CD4-positive, alpha-beta T cell treated with Interleukin-17A for 1 hour (primary cell): ENCODE measurements at regions not wholly inside any gene's neighbourhood (a gene's known extent, or its start where the extent isn't known, plus 50 kb on each side); places are given as distances from the start of the nearest gene placed in this dataset.

Source experiments
- DNase-seq: peaks from one replicate; pipeline ENCODE4 v3.0.0-alpha.2; 2020

GRCh38 chr5:56366986-56367385, 133.9 kb upstream of the ANKRD55 start:
- no peak for DNase-seq

GRCh38 chr5:56361398-56361797, 128.3 kb upstream of the ANKRD55 start:
- DNase-seq: no peak

GRCh38 chr5:56360816-56361215, 127.7 kb upstream of the ANKRD55 start:
- no peak for DNase-seq

GRCh38 chr5:56359809-56360685, 126.9 kb upstream of the ANKRD55 start:
- no peak for DNase-seq

- no peak for DNase-seq
Measured at GRCh38 chr5:56358703-56359681, 125.9 kb upstream of the ANKRD55 start.

- DNase-seq: no peak
Measured at GRCh38 chr5:56358046-56358445, 124.9 kb upstream of the ANKRD55 start.

GRCh38 chr5:56357426-56357825, 124.3 kb upstream of the ANKRD55 start:
- DNase-seq: no peak

- DNase-seq: no peak
Measured at GRCh38 chr5:56356836-56357160, 123.7 kb upstream of the ANKRD55 start.

GRCh38 chr5:56356121-56356835, 123.1 kb upstream of the ANKRD55 start:
- no peak for DNase-seq

GRCh38 chr5:56354836-56355235, 121.7 kb upstream of the ANKRD55 start:
- no peak for DNase-seq

- DNase-seq: no peak
Measured at GRCh38 chr5:56352808-56353590, 119.9 kb upstream of the ANKRD55 start.

GRCh38 chr5:56350597-56351170, 117.6 kb upstream of the ANKRD55 start:
- DNase-seq: no peak

- no peak for DNase-seq
Measured at GRCh38 chr5:56350011-56350596, 117.0 kb upstream of the ANKRD55 start.

GRCh38 chr5:56349461-56349860, 116.3 kb upstream of the ANKRD55 start:
- DNase-seq: no peak

GRCh38 chr5:56346741-56347535, 113.8 kb upstream of the ANKRD55 start:
- no peak for DNase-seq

GRCh38 chr5:56346044-56346710, 113.0 kb upstream of the ANKRD55 start:
- DNase-seq: no peak

- DNase-seq: no peak
Measured at GRCh38 chr5:56345352-56345751, 112.2 kb upstream of the ANKRD55 start.

- DNase-seq: no peak
Measured at GRCh38 chr5:56344594-56344993, 111.5 kb upstream of the ANKRD55 start.

- DNase-seq: no peak
Measured at GRCh38 chr5:56343988-56344387, 110.9 kb upstream of the ANKRD55 start.

GRCh38 chr5:56342616-56343015, 109.5 kb upstream of the ANKRD55 start:
- DNase-seq: no peak
